PC-3 (cell line): ENCODE measurements at regions not wholly inside any gene's neighbourhood (a gene's known extent, or its start where the extent isn't known, plus 50 kb on each side); places are given as distances from the start of the nearest gene placed in this dataset.

Experiments
- EZH2 ChIP-seq: fragments of 300-600 bp; sonication (generic); IDR thresholded peaks from one replicate; pipeline ENCODE4 v1.6.1; 2017; ENCODE audit warnings: antibody characterized with exemption, mild to moderate bottlenecking, low read length; ENCODE audit not compliant: unreplicated experiment
- EZH2phosphoT487 ChIP-seq: fragments of 300-600 bp; sonication (generic); IDR thresholded peaks from 2 replicates; pipeline ENCODE4 v1.6.1; 2018; ENCODE audit warnings: mild to moderate bottlenecking, antibody characterized with exemption, low read length, borderline replicate concordance
- TF ChIP-seq, protein P1 (sequence below): fragments of 300-600 bp; sonication (generic); conservative IDR thresholded peaks from 2 replicates; pipeline ENCODE4 v1.5.1; 2017; ENCODE audit warnings: antibody characterized with exemption, low read depth, mild to moderate bottlenecking, low read length

DNA sequence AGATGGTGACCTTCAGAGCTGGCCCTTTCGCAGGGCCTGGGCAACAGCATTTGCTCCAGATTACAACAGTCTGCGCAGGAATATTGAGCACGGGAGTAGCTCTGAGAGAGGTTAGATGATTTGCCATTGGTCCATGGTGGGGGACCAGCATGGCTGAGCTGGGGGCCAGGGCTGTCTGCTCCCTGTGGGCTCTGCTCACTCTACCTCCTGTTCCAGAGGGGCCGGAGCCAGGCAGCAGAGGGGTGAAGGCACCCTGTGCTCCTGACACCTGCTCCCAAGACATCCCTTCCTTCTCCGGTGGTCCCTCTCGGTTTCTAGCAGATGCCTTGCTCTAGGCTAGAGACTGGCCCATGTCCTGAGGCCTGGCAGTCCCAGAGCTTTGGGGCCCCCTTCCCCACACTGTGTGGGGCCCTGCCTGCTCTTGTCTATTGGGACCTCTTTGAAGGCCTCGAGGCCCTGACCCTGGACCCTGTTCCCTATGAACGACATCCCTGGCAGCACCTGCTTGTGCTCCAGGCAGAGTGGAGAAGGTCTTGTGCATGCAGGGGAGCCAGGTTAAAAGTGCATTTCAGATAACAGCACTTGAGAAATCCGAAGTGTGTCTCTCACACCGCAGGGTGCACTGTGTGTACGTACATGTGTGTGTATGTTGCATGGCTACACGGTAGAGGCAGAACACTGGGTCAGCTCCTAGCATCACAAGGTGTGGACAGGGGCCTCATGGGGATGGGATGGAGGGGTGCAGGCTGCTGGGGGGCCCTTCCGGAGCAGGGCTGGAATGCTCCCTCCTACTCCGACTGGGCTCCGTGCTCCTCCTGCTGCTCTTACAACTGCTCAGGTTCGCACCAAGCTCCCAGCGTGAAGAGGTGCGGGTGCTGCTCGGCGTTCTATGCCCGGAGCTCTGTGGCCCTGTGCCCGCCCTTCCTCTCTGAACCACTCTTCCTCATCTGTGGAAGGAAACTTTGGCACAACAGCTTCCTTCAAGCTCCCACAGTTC, 123.3 kb upstream of the B3GAT1 start:
- TF ChIP-seq, protein P1, sequence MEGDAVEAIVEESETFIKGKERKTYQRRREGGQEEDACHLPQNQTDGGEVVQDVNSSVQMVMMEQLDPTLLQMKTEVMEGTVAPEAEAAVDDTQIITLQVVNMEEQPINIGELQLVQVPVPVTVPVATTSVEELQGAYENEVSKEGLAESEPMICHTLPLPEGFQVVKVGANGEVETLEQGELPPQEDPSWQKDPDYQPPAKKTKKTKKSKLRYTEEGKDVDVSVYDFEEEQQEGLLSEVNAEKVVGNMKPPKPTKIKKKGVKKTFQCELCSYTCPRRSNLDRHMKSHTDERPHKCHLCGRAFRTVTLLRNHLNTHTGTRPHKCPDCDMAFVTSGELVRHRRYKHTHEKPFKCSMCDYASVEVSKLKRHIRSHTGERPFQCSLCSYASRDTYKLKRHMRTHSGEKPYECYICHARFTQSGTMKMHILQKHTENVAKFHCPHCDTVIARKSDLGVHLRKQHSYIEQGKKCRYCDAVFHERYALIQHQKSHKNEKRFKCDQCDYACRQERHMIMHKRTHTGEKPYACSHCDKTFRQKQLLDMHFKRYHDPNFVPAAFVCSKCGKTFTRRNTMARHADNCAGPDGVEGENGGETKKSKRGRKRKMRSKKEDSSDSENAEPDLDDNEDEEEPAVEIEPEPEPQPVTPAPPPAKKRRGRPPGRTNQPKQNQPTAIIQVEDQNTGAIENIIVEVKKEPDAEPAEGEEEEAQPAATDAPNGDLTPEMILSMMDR = no peak
- TF ChIP-seq EZH2 (no peak), EZH2phosphoT487 (no peak)
